ENCODE measurements at regions not wholly inside any gene's neighbourhood (a gene's known extent, or its start where the extent isn't known, plus 50 kb on each side); places are given as distances from the start of the nearest gene placed in this dataset.

DNA sequence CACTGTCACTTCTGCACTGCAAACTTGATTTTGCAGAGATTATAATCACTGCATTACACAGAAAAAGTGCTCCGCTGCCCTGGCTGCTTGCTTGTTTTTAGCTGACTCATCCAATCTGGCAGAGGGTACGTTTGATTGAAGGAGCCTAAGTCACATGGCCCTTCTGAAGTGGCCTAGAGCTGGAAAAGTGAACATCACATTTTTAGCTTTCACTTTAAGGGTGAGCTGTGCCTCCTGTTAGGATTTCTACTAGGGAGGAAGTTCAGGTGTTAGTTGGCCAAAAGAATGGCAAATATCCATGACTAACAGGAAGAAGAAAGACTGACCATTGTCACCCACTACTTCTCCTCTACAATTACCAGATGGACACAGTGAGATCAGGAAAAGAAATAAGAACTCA is 889.1 kb upstream of the MAP3K7 start:
- DNase-seq (ENCODE audit: low read depth): no peak

DNA sequence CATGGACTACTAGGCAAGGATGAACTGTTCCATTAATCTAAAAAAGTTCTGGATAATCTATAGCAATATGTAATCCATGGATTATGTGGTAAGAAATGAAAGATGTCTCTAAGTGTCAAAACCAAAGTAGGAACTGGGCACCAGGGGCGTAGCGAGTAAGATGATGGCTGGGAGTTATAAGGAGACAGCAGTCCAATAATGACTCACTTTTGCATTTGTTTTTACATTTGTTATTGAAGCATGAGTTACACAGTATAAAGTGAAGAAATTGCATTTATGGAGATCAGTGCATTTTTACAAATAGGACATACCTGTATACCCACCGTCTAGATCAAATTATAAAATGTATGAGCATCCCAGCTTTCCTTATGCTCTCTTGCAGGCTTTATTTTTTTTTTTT is 878.5 kb upstream of the MAP3K7 start:
- DNase-seq (ENCODE audit: low read depth): no peak
- TF ChIP-seq CTCF (IDR thresholded peaks at IDR 0.05; ENCODE audit: low read depth, low read length) (no peak), MAX (IDR thresholded peaks at IDR 0.05; ENCODE audit: low read depth, low read length) (no peak), POLR2A (IDR thresholded peaks at IDR 0.05; ENCODE audit: extremely low read depth, insufficient read length) (no peak), MYC (IDR thresholded peaks at IDR 0.05; ENCODE audit: low read depth, low read length) (no peak)
- no peak overlapping the region for H3K4me3 ChIP-seq (ENCODE audit: low read depth, low read length)

More for the DNA sequence above, 889.1 kb upstream of the MAP3K7 start:
- TF ChIP-seq MYC (IDR thresholded peaks at IDR 0.05; ENCODE audit: low read depth, low read length) (no peak), MAX (IDR thresholded peaks at IDR 0.05; ENCODE audit: low read depth, low read length) (no peak), CTCF (IDR thresholded peaks at IDR 0.05; ENCODE audit: low read depth, low read length) (no peak), POLR2A (IDR thresholded peaks at IDR 0.05; ENCODE audit: extremely low read depth, insufficient read length) (no peak)
- H3K4me3 ChIP-seq (ENCODE audit: low read depth, low read length): no peak overlapping the region

DNA sequence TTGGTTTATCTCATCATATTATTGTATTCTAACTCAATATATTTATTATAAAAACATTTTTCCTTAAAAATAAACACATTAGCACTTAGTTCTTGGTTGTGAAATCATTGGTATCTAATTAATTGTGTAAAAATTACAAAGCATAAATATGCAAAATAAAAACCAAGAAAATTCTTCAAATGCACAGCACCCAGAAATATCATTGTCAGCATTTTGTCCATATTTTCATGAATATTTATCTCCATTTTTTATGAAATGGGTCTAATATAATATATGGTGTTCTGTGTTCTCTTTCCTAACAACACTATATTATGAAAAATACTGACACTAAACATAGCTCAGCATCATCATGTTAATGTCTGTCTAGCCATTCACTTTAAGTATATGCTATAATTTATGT is 877.8 kb upstream of the MAP3K7 start:
- H3K4me3 ChIP-seq (ENCODE audit: low read depth, low read length): no peak overlapping the region
- no peak for DNase-seq (ENCODE audit: low read depth)
- TF ChIP-seq MYC (IDR thresholded peaks at IDR 0.05; ENCODE audit: low read depth, low read length): no peak
- TF ChIP-seq POLR2A (IDR thresholded peaks at IDR 0.05; ENCODE audit: extremely low read depth, insufficient read length): no peak
- no peak for TF ChIP-seq MAX (IDR thresholded peaks at IDR 0.05; ENCODE audit: low read depth, low read length)
- TF ChIP-seq CTCF (IDR thresholded peaks at IDR 0.05; ENCODE audit: low read depth, low read length): no peak

DNA sequence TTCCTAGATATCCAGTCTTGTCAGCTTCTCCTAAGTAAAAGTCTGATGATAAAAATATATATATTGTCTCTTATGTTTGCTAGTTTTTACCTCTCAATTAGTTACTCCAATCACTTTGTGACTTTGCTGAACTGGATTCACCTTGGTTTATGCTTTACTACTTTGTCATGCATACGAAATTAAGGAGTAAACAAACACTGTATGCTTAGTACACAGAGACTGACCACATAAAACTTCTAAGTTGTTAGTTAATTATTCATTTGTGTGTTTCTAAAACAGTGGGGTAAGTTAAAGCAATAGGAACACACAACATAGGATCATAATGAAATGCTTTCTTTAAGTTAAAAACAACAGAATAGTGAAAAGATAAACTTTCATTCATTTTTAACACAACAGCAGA is 877.3 kb upstream of the MAP3K7 start:
- TF ChIP-seq MYC (IDR thresholded peaks at IDR 0.05; ENCODE audit: low read depth, low read length) (no peak), CTCF (IDR thresholded peaks at IDR 0.05; ENCODE audit: low read depth, low read length) (no peak), MAX (IDR thresholded peaks at IDR 0.05; ENCODE audit: low read depth, low read length) (no peak), POLR2A (IDR thresholded peaks at IDR 0.05; ENCODE audit: extremely low read depth, insufficient read length) (no peak)
- H3K4me3 ChIP-seq (ENCODE audit: low read depth, low read length): no peak overlapping the region

GRCh38 chr6:91462241-91462640 is 875.4 kb upstream of the MAP3K7 start:
- TF ChIP-seq POLR2A (IDR thresholded peaks at IDR 0.05; ENCODE audit: extremely low read depth, insufficient read length) (no peak), MAX (IDR thresholded peaks at IDR 0.05; ENCODE audit: low read depth, low read length) (no peak), CTCF (IDR thresholded peaks at IDR 0.05; ENCODE audit: low read depth, low read length) (no peak), MYC (IDR thresholded peaks at IDR 0.05; ENCODE audit: low read depth, low read length) (no peak)
- H3K4me3 ChIP-seq (ENCODE audit: low read depth, low read length): no peak overlapping the region
- DNase-seq (ENCODE audit: low read depth): no peak

More for the DNA sequence above, 877.3 kb upstream of the MAP3K7 start:
- no peak for DNase-seq (ENCODE audit: low read depth)
